ENCODE measurements at regions not wholly inside any gene's neighbourhood (a gene's known extent, or its start where the extent isn't known, plus 50 kb on each side); places are given as distances from the start of the nearest gene placed in this dataset.

DNA sequence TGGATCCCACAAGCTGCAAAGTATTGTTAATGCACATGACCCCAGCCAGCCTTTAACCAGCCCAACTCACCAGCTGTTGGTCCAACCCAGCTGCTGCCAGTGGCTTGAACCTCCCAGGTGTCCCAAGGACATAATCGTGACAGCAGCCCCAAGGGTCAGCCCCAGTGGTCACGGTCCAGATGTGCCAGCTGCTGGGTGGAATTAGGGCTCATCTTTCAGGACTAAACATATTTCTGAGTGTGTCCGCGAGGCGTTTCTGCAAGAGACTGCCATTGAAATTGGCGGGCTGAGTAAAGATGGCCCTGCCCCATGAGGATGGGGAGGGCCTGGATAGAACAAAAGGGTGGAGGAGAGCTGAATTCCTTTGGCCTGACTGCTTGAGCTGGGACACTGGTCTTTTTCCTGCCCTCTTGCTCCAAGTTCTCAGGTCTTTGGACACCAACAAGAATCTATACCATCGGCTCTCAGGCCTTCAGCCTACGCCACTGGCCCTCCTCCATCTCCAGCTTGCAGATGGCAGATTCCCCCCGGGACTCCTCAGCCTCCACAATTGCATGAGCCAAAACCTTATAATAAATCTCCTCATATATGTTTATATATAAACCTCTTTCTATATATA is 240.2 kb downstream of the MN1 start:
- intact Hi-C loops (cut with DNase I): no loop called here
- ATAC-seq: no peak
- no peak for DNase-seq

DNA sequence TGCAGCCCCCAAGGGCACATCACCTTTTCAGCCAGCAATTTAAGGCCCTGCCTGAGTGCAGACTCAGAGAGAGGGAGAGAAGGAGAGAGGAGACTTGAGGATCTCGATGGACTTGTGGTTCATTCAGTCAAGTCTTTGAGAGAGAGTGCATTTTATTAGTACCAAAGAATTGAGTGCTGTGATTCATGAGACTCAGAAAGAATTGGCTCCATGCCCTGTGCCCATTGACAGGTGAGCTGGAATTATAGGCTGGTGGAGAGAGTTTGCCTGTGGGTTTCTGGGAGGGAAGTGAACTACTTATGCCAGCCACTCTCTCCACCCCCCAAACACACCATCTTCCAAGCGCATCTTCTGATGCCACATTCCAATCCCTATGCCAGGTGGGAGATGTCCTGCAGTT is 236.8 kb downstream of the MN1 start:
- intact Hi-C loops (cut with DNase I): no loop called here
- ATAC-seq (no peak), DNase-seq (no peak)

DNA sequence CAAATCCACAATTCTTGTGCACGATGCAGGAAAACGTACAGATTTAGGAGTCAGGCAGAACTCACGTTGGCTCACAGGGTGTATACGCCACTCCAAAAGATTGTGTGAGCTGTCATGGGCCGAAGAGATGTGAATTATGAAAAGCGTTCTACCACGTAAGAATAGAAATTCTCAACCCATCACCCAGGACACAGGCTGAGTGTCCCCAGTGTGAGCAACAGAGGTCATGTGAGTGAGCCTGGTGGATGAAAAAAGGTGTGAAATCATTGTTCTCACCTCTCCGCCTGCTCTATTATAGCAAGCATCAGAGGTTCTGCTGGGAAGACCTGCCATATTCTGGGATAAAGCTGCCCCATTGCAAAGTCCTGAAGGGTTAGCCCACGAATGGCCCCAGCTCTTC is 235.0 kb downstream of the MN1 start:
- no peak for DNase-seq
- ATAC-seq: no peak
- intact Hi-C loops (cut with DNase I): no loop called here

DNA sequence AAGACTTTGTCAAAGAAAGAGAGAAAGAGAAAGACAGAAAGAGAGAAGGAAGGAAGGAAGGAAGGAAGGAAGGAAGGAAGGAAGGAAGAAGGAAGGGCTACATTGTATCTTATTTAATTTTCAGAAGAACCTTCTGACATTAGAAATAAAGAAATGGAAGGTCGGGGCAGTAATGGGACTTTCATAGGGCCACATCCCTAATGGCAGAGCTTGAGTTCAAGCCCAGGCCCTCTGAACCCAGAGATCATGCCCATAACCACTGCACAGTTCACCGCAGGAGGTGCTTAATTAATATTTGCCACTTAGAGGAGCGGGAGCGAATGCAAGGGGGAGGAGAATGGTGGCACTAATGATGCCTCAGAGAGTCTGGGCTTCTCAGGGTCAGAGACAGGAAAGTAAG is 233.3 kb downstream of the MN1 start:
- DNase-seq (no peak), ATAC-seq (no peak)
- intact Hi-C loops (cut with DNase I): no loop called here

DNA sequence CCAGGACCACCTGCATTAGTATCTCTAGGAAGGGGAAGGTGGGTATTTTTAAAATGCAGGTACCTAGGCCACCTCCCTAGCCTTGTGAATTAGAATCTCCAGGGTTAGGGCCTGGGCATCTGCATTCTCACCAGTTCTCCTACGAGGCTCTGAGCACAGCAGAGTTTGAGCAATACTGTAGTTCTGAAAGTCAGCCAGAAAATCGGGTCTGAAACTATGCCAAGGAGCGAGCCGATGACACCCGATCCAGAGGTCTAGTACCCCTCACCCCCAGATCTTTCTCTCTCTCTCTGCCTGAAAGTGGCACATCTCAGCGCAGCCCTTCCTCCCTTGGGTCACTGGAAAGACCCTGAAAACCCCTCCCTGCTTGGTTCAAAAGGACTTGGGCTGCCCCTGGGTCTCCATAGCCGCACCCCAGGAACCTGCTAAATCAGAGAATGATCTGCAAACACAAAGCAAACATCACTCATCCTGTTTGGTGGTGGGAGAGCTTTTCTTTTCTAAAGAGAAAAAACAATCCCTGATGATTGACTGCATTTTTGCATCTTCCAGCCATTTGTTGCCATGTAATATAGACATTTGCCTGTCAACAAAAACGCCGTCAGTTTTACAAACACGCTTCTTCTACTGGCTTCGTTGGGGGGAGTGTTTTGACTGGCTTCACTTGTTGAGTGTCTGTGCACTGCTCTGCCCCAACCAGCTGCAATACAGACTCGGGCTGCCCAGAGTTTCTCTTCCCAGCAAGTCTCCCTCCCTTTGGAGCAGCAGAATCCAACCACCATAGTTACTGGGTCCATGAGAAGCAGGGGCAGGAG is 229.9 kb downstream of the MN1 start:
- DNase-seq: no peak
- ATAC-seq: no peak
- intact Hi-C loops (cut with DNase I): no loop called here

DNA sequence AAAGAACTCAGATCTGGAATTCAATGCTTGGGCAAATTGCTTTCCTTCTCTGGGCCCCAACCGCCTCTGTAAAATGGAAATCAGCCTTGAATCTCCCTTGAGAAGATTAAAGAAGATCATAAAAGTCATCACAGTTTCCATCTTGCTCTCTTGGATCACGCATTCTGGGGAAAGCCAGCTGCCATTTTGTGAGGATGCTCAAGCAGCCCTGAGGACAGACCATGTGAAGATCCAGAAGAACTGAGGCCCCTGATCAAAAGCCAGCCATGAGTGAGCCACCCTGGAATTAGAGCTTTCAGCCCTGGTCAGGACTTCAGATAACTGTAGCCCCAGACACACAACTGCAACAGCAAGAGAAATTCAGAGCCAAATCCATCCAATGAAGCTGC is 229.3 kb downstream of the MN1 start:
- ATAC-seq: no peak
- intact Hi-C loops (cut with DNase I): no loop called here

DNA sequence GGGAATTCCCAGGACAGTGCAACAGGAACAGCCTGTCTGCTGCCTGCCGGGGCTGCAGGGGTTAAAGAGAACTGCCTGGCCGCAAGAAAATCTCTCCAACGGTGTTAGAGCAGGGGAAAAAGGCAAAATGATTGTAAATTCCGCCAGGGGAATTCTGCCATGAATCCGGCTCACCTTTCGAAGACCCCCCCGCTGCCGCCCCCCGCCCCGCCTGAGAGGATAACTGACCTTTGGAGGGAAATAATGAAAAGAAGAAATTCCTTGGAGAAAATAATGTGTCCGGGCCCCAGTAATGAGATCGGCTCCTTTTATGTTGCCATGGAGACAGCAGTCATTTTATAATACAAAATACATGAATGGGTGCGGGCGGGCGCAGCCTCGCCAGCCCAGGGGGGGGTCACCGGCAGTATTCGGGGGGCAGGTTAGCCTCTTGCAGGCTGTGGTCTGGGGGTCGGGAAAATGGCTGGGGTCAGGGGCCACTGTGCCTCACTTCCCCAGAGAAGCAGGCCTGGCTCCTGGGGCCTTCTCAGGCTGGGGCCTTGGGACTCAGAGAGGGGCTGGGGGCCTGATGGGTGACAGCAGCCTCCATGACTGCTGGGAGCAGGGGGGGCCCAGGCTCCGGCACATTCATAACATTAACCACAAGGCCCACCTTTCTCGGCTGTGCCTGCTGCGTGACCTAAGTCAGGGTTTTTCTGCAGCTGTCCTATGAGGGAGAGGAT is 228.1 kb downstream of the MN1 start:
- intact Hi-C loops (cut with DNase I): no loop called here
- ATAC-seq: no peak
- DNase-seq: no peak

More for the DNA sequence above, 229.3 kb downstream of the MN1 start:
- DNase-seq: no peak

DNA sequence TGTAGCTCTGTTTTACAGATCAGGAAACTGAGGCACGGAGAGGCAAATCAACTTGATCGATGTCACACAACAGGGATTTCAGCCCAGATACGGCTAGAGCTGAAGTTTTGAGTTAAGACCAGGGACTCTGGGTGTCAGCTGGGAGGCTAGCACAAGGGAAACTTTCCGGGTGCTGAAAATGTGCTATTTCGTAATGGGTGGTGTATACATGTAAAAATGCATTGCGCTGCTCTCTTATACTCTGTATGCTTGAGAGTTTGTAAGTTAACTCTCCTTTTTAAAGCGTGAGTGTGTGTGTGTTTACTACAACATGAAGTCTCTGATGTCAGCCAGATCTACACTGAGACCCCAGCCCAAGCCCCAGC is 227.6 kb downstream of the MN1 start:
- ATAC-seq (no peak), DNase-seq (no peak)
- intact Hi-C loops (cut with DNase I): no loop called here

DNA sequence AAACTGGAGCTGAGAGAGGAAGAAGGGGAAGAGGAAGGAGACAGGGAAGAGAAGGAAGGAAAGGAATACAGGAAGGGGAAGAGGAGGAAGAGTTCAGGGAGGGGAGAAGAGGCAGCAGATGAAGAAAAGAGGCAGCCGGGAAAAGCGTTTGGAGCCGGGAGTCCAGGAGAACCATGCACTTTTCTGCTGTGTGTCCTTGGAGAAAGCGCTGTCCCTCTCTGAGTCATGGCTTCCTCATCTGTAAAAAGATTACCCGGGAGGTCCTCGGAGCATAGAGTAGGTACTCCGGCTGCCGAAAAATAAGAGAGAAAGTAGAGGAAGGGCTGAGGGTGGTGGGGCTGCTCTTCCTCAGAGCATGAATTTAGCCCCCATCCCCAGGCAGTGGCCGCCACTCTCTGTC is 226.9 kb downstream of the MN1 start:
- intact Hi-C loops (cut with DNase I): no loop called here
- ATAC-seq (no peak), DNase-seq (no peak)

DNA sequence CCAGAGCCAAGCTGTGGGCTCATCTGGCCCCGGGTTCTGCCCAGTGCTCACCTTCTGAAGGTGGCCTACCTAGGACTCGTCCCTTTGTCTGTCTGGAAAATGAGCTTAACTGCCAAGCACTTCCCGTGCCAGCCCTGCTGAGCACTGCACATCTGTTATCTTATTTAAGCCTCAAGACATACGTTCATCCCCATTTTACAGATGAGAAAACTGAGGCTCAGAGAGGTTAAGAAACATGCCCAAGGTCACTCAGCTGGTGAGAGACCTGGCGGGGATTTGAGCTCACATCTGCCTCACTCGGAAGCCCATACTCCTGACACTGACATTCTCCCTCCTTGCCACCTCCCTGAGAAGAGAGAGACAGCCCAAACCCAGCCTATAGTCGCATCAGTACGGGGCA is 226.2 kb downstream of the MN1 start:
- no peak for DNase-seq
- intact Hi-C loops (cut with DNase I): no loop called here
- no peak for ATAC-seq

DNA sequence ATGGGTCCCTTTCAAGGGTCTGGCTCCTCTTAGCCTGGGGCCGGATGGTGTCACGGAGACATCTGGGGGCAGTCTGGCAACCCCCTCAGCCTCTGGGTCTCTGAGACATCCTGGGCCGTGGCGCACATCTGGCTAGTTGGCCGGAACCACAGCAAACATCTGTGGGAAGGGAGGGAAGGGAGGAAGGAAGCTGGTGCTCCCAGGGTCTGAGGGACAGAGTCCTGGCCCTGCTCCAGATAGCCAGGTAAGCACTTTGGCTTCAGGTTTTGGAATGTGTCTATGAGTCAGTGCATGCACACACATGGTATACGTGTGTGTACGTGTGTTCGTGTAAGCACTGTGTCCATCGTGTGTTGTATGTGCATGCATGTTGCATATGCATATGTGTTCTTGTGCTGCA is 225.1 kb downstream of the MN1 start:
- no peak for DNase-seq
- intact Hi-C loops (cut with DNase I): no loop called here
- peak; percentile 17 to 63 for ATAC-seq

DNA sequence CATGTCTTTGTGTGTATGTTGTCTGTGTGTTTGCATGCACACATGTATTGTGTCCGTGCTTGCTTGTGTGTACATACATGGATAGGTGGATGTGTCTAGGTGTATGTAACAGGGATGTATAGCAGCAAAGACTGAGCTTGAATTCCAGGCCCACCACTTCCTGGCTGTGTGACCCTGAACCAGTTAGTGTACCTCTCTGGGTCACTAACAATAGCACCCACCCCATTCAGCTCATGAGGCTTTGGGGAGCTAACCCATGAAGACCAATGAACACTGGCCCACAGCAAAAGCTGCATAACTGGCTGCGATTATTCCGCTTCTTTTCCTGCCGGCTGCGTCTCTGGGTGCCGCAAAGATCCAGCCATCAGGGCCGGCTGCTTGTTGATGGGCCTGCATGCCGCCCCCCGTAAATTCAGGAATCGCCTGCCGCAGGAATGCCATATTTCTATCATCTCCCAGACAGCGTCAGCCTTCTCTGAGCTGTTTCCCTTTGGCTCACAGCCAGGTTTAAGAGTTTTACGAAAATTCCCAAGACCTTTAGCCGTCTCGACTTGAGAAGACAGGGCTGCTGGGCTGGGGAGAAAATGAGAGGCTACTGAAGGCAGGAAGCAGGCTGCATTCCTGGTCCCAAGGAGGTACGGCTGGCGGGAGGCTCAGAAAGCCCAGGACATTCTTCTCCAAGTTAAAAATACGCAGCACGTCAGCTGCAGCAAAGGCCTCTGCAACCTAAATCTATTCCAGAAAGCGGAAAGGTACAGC is 224.6 kb downstream of the MN1 start:
- ATAC-seq (peak; percentile 38 to 55), DNase-seq (peak; percentile 34)
- intact Hi-C loops (cut with DNase I): no loop called here

DNA sequence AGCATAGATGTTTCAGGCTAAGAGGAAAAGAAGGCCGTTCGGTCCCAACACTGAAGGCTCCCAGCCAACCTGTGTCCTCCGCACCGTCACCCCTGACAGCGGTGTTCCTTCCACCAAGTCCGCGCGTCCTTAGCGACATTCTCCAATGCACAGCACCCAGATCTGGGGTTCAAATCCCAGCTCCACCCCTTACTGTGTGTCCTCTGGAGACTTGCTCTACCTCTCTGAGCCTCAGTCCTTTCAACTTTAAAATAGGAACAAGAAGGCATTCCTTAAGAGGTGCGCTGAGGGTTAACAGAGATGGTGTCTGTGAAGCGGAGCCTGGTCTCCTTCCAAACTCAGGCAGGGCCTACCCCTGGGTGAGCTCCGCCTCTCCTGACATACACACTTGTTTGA is 224.0 kb downstream of the MN1 start:
- no peak for ATAC-seq
- intact Hi-C loops (cut with DNase I): no loop called here
- DNase-seq: no peak

DNA sequence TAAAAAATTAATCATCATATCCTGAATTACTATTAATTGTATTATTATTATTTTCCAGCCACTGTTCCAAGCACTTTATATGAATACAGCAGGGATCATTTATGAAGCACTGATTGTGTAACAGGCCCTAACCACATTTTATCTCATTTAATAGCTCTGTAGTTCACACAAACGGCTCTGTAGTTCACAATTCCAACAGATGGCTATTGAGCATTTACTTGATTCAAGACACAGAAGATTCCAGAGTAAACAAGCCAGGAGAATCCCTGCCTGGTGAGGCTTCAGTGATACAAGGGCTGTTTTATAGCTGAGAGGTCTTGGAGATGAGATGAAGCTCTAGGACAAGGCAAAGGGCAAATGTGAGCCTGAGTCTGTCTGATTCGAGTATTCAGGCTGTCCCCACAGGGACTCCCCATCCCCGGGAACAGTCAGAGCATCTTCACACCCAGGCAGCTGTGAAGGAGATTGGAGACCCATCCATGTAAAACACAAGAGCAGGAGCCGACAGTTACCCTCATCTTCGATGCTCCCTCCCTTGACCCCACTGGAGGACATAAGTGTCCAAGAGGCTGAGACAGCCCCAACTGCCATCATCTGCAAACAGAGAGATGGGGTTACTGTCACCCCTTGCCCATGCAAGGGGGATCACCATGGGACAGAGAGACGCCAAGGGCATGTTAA is 222.5 kb downstream of the MN1 start:
- intact Hi-C loops (cut with DNase I): no loop called here
- DNase-seq (no peak), ATAC-seq (peak in 1 of 2 donors; percentile 16)

DNA sequence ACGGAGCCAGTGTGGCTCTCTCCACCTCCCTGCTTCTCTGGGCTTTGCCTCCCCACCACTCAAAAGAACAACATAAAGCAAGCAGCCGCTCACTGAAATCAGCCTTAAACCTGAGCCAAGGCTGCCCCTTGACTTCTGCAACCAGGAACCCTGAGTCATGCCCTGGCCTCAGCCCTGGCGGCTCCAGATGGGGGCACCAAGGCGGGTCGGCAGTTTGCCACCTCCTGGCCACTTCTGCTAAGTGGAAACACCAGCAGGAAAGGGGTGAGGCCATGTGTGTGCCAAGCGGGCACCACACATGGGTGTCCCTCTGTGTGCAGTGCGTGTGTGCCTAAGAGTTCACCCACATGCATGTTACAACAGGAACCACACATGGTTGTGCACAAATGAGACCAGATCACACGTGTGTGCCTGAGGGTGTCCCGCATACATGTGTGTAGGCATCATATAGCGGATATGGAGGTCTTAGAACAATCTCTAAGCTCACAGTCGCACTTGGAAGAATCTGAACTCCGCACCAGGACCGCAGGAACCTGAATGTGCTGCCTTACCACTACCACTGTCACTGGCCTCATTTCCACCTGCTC is 221.2 kb downstream of the MN1 start:
- intact Hi-C loops (cut with DNase I): no loop called here
- DNase-seq (no peak), ATAC-seq (no peak)

DNA sequence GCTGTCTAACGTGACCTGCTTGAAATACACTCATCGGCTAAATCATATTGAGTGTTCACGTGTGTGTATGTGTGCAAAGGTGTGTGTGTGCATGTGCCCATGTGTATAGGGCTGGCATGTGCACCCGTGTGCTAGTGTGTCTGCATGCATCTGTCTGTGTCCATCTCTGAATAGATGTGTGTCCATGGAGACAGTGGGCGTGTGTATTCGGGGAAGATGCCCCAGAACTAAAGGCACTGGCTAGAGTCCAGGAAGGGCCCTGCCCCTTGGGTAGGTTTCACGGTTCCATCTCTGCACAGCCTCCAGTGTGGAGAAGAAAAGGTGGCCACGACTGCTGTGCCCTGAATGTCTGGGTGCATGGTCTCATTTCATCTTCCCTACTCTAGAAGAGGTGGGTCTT is 220.3 kb downstream of the MN1 start:
- DNase-seq (no peak), ATAC-seq (no peak)
- intact Hi-C loops (cut with DNase I): no loop called here

DNA sequence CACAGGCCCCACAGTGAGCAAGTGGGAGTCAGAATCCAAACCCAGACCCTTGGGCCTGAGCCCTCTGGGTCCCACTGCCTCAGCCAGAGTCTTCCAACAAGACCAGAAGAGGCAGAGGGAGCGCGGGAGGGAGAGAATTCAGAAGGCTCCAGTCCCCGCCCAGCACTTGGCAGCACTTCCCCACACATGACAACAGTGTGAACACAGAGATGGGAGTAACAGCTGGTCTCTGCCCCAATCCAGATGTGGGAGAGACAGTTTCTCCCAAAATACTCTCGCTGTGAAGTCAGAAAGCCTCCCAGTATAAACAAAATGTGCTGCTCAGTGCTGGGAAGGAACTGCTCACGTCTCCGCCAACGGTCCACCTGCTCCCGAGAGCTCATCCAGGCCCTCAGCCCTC is 219.9 kb downstream of the MN1 start:
- ATAC-seq (peak; percentile 78 to 85), DNase-seq (peak; percentile 84)
- intact Hi-C loops (cut with DNase I): no loop called here

DNA sequence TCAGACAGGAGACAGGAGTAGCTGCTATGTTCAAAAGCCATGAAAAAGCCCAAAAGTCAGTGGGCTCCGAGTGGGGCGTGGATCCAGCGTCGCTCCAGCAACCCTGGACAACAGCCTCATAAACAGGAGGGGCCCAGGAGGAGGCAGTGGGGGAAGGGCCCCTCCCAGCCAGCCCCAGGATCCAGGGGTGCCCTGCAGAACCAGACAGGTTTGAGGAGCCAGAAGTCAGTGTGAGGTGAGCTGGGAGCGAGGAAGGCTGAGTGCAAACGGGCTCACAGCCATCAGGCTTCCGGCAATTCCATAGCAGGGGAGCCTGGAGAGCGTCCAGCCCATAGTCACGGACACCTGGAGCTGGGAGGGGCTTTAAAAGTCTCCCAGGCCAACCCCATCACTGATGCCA is 217.7 kb downstream of the MN1 start:
- ATAC-seq (no peak), DNase-seq (no peak)
- intact Hi-C loops (cut with DNase I): no loop called here

DNA sequence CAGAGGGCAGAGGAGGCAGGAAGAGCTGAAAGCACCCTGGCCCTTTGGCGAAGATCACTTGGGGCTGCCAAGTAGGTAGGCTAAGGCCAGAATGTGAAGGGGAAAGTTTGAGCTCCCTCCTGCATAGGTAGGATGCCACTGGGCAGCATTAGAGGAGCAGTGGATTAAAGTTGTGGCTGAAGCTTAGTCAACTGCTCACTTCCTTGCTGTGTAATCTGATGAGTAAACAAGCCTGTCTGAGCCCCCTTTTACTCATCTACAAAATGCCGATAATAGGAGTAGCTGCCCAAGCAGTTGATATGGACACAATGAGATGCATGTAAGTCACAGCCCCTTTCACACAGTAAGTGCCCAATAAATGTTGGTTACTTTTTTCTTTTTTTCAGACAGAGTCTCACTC is 216.4 kb downstream of the MN1 start:
- DNase-seq: no peak
- no peak for ATAC-seq
- intact Hi-C loops (cut with DNase I): no loop called here
